Stimulated activated CD8-positive, alpha-beta memory T cell treated with anti-CD3 and anti-CD28 coated beads, Interleukin-4, amount 100 ng/mL, for 1 hour (primary cell): ENCODE measurements at regions not wholly inside any gene's neighbourhood (a gene's known extent, or its start where the extent isn't known, plus 50 kb on each side); places are given as distances from the start of the nearest gene placed in this dataset.

Source experiments
- DNase-seq, 2 donors: peaks; one replicate each; pipeline ENCODE4 v3.0.0-alpha.2; 2020; ENCODE audit warnings: low read depth in 2 of 2, low spot score in 1 of 2

DNA sequence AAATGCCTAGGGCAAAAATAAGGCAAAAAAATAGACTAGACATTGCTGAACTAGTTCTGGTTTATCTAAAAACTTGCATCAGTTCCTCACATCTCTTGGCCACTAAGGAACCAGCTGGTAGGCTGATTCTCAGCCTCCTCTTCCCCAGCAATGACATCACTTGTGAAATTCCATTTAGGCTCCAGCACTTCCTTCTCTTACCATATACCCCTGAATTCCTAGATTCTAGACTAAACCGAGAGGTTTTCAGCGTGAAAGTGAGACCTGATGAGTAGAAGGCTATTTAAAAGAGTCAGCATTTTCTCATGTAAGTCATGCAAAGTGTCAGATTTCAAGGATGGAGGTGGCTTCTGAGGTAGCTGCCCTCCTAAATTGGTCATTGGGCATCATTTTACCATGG is 247.1 kb upstream of the CDIN1 start:
- no peak for DNase-seq

GRCh38 chr15:36332896-36333295 is 246.5 kb upstream of the CDIN1 start:
- DNase-seq: no peak

- DNase-seq: no peak
Measured at GRCh38 chr15:36334059-36334458, 245.4 kb upstream of the CDIN1 start.

- no peak for DNase-seq
Measured at GRCh38 chr15:36335224-36335623, 244.2 kb upstream of the CDIN1 start.

GRCh38 chr15:36335659-36336058 is 243.8 kb upstream of the CDIN1 start:
- no peak for DNase-seq

- DNase-seq: no peak
Measured at GRCh38 chr15:36344887-36345286, 234.5 kb upstream of the CDIN1 start.

DNA sequence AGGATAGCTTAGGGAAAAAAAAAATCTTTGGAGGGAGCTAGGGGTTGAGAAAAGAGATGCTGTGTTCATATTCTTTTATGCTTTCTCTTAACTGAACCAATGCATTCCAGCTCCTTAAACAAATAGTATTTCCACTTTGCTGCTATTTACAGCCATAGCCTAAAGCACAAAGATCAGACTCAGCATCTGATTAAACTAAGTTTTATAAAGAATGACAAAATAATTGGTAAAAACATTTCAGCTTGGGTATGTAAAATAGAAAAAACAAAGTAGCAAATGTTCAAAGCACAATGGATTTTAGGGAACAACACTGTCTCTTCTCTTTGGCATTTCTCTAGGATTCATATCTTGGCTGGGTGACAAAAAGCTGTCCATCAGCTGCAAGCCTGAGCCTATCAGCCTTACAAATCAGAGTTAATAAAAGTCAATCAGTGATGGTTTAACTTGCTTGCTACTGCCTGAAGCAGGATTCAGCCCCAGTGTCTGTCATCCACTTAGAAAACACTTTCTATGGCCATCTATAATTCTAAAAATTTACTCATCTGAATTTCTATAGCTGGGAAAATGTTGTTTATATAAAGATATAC is 232.1 kb upstream of the CDIN1 start:
- DNase-seq: no peak

- no peak for DNase-seq
Measured at GRCh38 chr15:36356466-36356865, 223.0 kb upstream of the CDIN1 start.

DNA sequence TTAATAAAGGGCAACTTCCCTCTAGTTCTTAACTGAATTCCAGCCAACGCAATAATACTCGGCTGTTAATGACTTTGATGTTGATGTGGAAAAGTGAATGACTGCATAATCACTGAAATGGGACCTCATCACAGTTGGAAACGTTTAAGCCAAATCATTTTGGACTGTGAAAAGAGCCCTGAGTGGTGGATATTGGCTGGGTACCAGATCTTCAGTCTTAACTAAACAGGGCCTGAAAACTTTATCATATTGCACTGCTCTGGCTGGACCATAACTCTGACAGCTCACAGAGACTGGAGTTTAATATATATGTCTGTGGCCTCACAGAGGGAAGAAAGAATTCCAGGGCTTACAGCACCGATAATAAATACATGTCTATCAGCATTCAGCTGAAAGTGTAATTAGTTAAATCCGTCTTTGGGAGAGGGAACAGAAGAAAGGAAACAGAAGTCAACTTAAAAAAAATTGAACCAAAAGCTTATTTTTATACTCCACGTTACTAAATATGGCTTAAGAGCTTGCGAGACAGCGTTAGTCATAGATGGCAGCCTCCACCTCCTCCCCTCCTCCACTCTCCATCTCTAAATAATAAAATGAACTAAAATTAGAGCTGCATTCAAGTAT is 222.3 kb upstream of the CDIN1 start:
- DNase-seq: no peak

DNA sequence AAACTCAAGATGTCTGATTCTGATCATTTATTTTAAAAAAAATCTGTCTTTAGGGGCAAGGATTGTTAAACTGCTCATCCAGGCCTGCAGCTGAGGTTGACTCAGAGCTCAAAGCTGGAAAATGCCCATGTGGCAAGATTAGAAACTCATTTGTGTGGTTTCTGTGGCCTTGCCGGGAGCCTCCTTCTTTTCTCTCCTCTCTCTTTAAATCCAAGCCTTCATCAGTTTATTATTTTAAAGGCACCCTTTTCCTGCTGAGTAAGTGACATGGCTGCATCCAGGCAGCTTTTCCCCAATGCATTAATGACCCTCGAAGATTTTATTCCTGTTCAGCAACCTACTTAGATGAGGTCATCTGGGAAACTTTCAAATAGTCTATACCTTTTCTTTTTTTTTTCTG is 221.3 kb upstream of the CDIN1 start:
- DNase-seq: no peak

DNA sequence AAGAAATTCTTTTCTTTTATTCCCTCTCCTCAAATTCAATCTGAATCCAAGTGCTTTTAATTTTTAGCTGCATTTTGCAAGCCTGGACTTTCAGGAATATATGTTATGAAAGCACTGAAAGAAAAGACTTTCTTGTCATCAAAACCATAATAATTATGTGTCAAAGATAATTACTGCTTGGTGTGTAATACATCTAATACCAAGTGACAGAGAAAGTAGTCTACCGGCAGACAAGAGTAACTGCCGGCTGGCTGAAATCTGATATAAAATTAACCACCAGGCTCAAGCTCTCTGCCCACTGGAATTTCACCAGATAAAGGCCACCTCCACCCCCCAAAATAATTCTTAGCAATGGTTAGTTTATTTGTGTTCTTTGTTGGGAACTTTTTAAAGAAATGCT is 220.9 kb upstream of the CDIN1 start:
- DNase-seq: no peak

GRCh38 chr15:36359286-36359685 is 220.1 kb upstream of the CDIN1 start:
- no peak for DNase-seq

- no peak for DNase-seq
Measured at GRCh38 chr15:36361351-36361870, 218.0 kb upstream of the CDIN1 start.

DNA sequence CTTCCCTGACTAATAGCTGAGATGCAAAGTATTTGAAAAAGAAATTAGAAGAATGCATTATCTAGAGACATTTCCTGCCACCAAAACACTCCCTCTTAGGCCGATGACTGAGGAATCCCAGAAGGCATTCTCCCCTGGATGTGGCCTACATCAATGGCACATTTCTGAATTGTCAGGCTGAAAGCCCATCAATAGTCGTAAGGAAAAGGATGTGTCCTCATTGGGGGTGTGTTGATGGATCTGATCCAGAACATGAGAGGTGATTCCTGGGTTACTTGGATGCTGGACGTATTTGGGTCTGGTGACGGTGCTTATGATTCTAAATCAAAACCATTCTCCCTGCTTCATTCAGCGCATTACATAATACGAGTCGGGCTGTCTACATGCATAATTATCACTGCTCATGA is 216.9 kb upstream of the CDIN1 start:
- no peak for DNase-seq

DNA sequence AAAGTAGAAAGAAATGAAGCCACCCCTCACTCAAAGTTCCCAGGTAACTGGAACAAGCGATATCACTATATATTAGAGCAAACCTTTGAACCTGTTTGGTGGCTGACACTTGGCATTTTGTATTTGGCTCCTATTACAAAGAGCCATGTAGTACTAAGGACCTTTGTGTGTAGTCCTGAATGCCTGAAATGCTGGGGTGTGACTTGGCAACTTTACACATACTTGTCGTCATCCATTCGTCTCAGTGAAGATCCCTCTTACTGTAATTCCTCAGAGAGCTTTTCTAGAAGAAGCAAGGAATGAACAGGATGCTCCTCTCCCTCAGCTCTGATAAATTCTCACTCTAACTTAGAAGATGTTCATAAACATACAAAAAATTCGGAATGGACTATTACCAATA is 216.1 kb upstream of the CDIN1 start:
- no peak for DNase-seq

DNA sequence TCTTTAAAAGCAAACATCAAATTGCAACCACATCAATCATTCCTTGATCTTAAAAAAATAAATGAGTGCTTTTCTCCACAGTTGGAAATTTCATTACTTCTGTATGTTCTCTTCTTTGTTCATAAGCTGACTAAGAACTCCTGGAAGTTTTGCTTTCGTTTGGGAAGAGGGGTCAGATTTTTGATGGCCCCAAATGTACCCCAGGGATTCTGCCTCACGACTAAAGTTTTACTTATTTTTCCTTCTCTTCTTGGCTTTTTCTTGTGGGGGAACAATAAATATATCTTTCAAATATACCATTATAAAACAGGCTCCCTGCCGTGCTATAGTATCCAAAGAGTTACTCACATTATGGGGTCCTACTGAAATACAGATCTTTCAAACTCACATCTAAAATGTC is 215.0 kb upstream of the CDIN1 start:
- no peak for DNase-seq

- DNase-seq: no peak
Measured at GRCh38 chr15:36365963-36366362, 213.5 kb upstream of the CDIN1 start.

DNA sequence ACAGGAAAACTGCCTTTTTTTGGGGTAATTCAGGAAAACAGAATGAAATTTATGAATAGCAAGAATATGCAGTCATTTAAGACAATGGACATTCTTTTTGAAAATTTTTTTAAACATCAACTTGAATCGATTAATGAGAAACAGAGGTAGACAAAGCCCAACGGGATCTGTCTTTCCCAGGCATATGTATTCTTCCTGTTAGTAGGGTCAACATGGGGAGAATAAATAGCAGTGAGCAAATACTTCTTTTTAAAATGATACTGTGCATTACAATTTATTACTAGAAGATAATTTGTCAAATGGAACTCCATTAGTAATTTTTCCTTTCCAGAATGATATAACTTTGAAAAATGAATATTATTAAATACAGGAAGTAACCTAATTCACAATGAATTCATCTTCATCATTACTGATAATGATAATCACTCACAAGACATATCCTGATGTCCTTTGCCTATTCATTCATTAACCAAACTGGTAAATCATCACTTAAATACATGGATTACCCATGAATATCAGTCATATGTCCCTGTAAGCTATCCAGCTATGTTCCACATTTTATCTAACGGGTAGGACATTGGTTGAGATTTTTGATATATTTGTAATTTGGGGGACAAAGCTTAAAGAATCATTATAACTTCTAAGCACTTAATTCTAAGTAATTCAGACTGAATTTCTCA is 209.2 kb upstream of the CDIN1 start:
- DNase-seq: no peak

DNA sequence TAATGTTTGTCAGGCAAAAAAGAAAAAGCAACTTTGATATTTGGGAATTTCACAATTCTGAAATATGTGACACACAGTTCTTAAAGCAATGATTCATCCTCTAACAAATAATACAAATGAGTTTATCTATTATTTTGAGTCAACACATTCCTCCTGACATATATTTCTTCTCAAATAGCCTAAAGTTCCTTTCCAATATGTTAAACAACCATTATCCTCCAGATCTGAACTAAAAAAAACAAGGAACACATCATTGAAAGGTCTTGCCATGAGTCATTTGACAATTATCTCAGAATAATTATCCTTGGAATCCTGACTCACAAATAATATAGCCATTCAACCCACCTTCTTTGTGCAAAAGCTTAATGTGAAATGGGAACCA is 208.7 kb upstream of the CDIN1 start:
- no peak for DNase-seq

- no peak for DNase-seq
Measured at GRCh38 chr15:36371509-36371908, 207.9 kb upstream of the CDIN1 start.

GRCh38 chr15:36372968-36373367 is 206.5 kb upstream of the CDIN1 start:
- no peak for DNase-seq

- DNase-seq: no peak
Measured at GRCh38 chr15:36373550-36373949, 205.9 kb upstream of the CDIN1 start.

DNA sequence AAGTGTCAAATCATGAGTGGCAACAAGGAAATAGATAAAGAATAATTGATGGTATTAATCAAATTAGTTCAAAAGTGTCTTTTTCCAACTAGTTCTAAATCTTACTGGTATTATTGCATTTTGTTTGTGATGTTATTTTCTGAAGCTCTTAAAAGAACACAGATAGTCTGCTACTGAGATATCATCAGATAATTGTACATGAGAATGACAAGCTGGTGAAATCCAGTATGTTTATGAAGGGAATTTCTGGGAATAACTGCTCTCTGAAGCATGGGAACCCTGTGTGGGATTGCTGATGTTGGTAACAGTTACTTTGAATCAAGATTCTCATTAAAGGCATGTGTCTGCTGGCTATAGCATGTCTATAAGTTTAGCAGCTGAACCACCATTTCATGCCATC is 190.3 kb upstream of the CDIN1 start:
- no peak for DNase-seq
